22Rv1 (cell line): ENCODE measurements at regions not wholly inside any gene's neighbourhood (a gene's known extent, or its start where the extent isn't known, plus 50 kb on each side); places are given as distances from the start of the nearest gene placed in this dataset.

Experiments used
- H3K27ac ChIP-seq: fragments of 450-650 bp; 2 replicates; pipeline ENCODE4 v1.5.1; 2017
- CTCF ChIP-seq: fragments of 450-650 bp; IDR thresholded peaks from 2 replicates; pipeline ENCODE4 v1.5.1; 2017; ENCODE audit warnings: mild to moderate bottlenecking
- ZFX ChIP-seq: fragments of 450-650 bp; IDR thresholded peaks from 2 replicates; pipeline ENCODE4 v1.6.1; 2017; ENCODE audit warnings: antibody characterized with exemption, borderline replicate concordance

GRCh38 chr7:33837356-33837851 lies 67.9 kb upstream of the BMPER start:
- no peak overlapping the region for H3K27ac ChIP-seq
- TF ChIP-seq CTCF (no peak), ZFX (no peak)

GRCh38 chr7:33841031-33841430 lies 64.3 kb upstream of the BMPER start:
- no peak for TF ChIP-seq ZFX
- TF ChIP-seq CTCF, result no peak
- H3K27ac ChIP-seq, result no peak overlapping the region

GRCh38 chr7:33841705-33842129 lies 63.6 kb upstream of the BMPER start:
- no peak for TF ChIP-seq CTCF
- no peak for TF ChIP-seq ZFX
- H3K27ac ChIP-seq, result no peak overlapping the region

- TF ChIP-seq CTCF (no peak), ZFX (no peak)
- H3K27ac ChIP-seq, result no peak overlapping the region
Observed at GRCh38 chr7:33842150-33842549, 63.2 kb upstream of the BMPER start.

GRCh38 chr7:33845991-33846509 lies 59.3 kb upstream of the BMPER start:
- no peak for TF ChIP-seq ZFX
- H3K27ac ChIP-seq, result no peak overlapping the region

- TF ChIP-seq CTCF (no peak), ZFX (no peak)
- no peak overlapping the region for H3K27ac ChIP-seq
Observed at GRCh38 chr7:33849004-33849403, 56.3 kb upstream of the BMPER start.

GRCh38 chr7:33849971-33850559 lies 55.3 kb upstream of the BMPER start:
- no peak overlapping the region for H3K27ac ChIP-seq
- TF ChIP-seq CTCF (no peak), ZFX (no peak)
